MM.1S (cell line): ENCODE measurements at regions not wholly inside any gene's neighbourhood (a gene's known extent, or its start where the extent isn't known, plus 50 kb on each side); places are given as distances from the start of the nearest gene placed in this dataset.

Source experiments
- CTCF ChIP-seq: fragments of 300-600 bp; sonication (generic); IDR thresholded peaks from 2 replicates; pipeline ENCODE4 v1.5.1; 2016; ENCODE audit warnings: antibody characterized with exemption, low read length, mixed read lengths
- EZH2 ChIP-seq: fragments of 300-600 bp; sonication (generic); optimal IDR thresholded peaks from 2 replicates; pipeline ENCODE3; 2017; ENCODE audit warnings: low read depth, mild to moderate bottlenecking, antibody characterized with exemption, low read length, mixed read lengths

DNA sequence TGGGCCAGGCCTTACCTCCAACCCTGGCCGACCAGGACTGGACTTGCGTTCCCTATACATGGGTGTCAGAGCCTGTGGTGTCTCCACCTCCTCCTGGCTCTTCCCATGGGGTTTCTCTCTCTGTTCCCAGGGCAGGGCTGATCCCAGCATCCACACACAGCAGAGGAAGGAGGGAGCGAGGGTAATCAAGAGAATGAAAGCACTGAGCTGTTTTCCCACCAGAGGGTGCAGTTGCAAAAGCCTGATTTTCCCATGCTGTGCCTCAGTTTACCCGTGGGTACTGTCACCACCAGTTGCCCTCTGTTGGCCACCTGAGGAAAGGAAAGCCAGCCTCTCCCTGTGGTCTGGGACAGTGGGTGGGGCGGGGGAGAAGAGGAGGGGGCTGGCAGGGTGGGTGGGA is 249.7 kb upstream of the GSE1 start:
- TF ChIP-seq CTCF (no peak), EZH2 (no peak)
